Activated T-helper 2 cell treated with anti-CD3 and anti-CD28 coated beads, Interferon-gamma antibody, Interleukin-2, Interleukin-4, amounts not matched to agents 10 μg/mL and 5 μg/mL and 100 μg/mL, durations not matched to agents 14 hours and 24 hours and 36 hours (primary cell): ENCODE measurements at regions not wholly inside any gene's neighbourhood (a gene's known extent, or its start where the extent isn't known, plus 50 kb on each side); places are given as distances from the start of the nearest gene placed in this dataset.

Experiments
- DNase-seq: peaks from one replicate; pipeline ENCODE4 v3.0.0; 2021; ENCODE audit warnings: low spot score
- H3K27ac Mint-ChIP-seq: one replicate; pipeline ENCODE4 v1.8.0; 2021; ENCODE audit warnings: mixed read lengths
- H3K27me3 Mint-ChIP-seq: one replicate; pipeline ENCODE4 v1.8.0; 2021; ENCODE audit warnings: low read depth, mixed read lengths
- H3K36me3 Mint-ChIP-seq: one replicate; pipeline ENCODE4 v1.8.0; 2021; ENCODE audit warnings: low read depth, mixed read lengths
- H3K4me1 Mint-ChIP-seq: one replicate; pipeline ENCODE4 v1.8.0; 2021; ENCODE audit warnings: low read depth, mixed read lengths
- H3K4me3 Mint-ChIP-seq: one replicate; pipeline ENCODE4 v1.8.0; 2021; ENCODE audit warnings: low read depth, mild to moderate bottlenecking, moderate library complexity, mixed read lengths
- H3K9me3 Mint-ChIP-seq: one replicate; pipeline ENCODE4 v1.8.0; 2021; ENCODE audit warnings: mixed read lengths
- intact Hi-C: fragments of 100-400 bp; cut with micrococcal nuclease; formaldehyde crosslinking; loops from one replicate; pipeline ENCODE4 v1.15.1; 2023

DNA sequence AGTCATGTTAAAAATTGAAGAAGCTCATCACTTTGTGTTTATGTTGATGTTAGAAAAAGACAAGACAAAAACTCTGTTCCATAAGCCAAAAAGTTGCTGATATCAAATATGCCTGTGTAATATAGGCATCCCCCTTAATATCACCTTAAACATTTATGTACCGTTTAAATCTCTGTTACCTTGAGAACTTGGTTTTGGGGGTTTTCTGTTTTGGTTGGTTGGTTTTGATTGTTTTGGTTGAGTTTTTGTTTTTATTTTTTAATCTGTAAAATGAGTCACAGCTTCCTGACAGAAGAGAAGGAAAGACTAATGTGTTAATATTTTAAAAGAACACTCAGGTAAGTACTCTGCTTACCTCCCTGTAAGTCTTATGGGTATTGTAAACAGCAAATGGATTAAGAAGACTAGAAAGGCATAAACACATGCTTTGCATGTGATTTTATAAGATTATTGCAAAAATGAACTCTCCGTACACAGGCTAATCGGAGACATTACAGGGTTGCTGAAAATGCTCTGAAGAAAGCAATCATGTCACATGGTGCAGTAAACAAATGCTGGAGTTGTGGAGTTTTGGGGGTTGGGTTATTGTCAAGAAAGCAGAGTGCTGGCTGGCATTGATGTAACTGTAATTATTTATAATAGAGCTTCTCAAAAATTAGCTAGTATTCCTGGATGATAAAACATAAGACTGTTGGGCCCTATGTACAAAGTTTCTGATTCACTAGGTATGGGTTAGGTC, 69.5 kb upstream of the MBNL1 start:
- Mint-ChIP-seq H3K36me3 (no peaks in the 10 kb centered on the region), H3K27ac (peak overlapping the region; percentile 98), H3K4me1 (peaks cover 73% of the 10 kb centered on the region), H3K4me3 (peak overlapping the region; percentile 74), H3K27me3 (no peaks in the 10 kb centered on the region), H3K9me3 (no peaks in the 10 kb centered on the region)
- intact Hi-C loops = loop anchor here (1.0 to 10.0 kb wide), 3 partner anchors 10 to 1464 kb away; no protein-coding TSS in a partner anchor
- DNase-seq = no peak

DNA sequence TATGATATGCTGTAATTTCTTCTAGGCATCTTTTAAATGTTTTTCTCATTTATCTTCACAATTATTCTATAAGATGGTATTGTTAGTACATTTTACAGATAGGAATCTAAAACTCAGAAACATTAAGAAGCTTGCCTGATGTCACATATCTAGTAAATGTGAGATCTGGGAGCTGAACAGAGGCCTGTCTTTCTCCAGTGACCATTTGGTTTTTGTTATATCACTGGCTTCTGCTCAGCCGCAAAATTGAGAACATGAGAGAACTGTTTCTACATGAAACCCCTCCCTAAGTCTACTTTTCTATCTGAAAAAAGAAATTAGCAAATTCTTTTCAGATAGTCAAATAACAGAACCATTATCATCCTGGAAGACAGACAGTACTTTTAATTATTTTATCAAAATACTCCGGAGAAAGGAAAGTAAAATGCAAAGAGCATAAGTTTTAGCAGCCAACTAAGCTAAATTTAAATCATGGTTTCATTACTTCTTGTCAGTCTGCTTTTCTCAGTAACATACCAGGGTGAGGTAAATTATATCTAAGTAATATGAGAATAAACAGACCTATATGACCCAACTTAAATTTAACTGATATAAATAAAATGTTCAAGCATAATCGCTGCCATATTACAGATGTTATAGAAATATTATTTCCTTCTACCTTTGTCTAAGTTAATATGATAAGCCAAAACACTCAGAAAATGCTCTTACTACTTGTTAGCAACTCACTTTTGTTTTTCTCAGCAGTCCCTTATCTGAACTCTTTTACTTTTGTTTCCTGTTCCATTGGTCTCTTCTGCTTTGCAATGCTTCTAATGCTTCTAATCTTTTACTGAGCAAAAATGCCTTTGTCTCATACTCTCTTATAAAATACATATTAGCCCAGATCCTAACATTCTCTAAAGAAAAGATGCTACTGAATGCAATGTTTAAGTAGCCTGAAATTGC, 68.0 kb upstream of the MBNL1 start:
- Mint-ChIP-seq H3K9me3 (no peaks in the 10 kb centered on the region), H3K36me3 (no peaks in the 10 kb centered on the region), H3K27ac (peak overlapping the region; percentile 98), H3K4me1 (peaks cover 73% of the 10 kb centered on the region), H3K4me3 (peak overlapping the region; percentile 79), H3K27me3 (no peaks in the 10 kb centered on the region)
- DNase-seq = no peak
- intact Hi-C loops = loop anchor here (10.0 kb wide), 2 partner anchors 494 to 1436 kb away; partner anchors contain the start of gene SIAH2

DNA sequence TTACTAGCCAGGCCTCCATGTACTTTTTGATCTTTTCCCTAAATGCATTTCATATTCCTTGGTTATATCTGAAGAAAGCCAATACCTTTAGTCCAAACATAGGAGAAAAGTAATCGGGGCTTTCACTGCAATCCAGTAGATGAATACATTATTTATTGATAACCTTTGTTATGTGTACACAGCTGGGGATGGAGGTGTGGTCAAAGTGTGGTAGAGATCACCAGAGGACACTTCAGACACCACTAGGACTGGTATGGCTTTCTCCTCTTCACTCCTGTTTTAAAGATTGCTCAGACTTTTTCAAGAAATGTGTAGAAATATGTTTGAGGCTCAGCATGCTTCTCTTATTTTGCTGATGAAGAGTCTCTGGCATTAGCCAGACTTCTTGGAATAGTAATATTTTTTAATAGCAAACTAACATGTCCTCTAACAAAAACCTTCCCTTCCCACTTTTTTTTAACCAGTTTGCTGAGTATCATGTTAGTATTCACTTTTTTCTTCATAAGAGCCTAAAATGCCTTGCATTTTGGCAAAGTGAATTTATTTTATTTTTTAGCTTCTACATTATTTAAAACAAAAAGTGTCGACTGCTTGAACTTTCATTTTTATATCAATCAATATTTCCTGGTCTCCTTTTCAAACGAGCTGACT, 65.6 kb upstream of the MBNL1 start:
- intact Hi-C loops = loop anchor here (10.0 kb wide), 2 partner anchors 492 to 1438 kb away; partner anchors contain the start of gene SIAH2

DNA sequence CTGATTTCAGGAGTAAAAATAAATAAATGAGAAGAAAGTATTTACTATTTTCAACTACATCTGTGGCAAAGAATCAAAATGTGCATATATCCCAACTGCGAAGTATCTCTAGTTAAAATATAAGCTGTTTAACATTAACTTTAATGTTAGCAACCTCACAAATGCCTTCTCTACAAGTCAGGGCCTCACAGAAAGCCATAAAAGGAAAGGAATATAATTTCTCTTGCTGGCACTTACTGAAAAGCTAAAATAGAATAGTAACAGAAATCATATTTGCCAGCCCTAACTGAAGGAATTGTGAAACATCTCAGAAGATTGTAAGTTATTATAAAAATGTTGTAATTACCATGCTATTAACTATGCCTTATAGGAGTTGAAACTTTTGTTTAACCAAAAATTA, 65.1 kb upstream of the MBNL1 start:
- H3K4me1 Mint-ChIP-seq = peaks cover 72% of the 10 kb centered on the region
- peaks cover 5% of the 10 kb centered on the region for H3K9me3 Mint-ChIP-seq

More for the DNA sequence above, 65.6 kb upstream of the MBNL1 start:
- Mint-ChIP-seq H3K27me3 (no peaks in the 10 kb centered on the region), H3K4me3 (peak overlapping the region; percentile 86), H3K27ac (peak overlapping the region; percentile 89), H3K4me1 (peaks cover 72% of the 10 kb centered on the region), H3K36me3 (peaks cover 14% of the 10 kb centered on the region), H3K9me3 (peaks cover 5% of the 10 kb centered on the region)
- DNase-seq = no peak

DNA sequence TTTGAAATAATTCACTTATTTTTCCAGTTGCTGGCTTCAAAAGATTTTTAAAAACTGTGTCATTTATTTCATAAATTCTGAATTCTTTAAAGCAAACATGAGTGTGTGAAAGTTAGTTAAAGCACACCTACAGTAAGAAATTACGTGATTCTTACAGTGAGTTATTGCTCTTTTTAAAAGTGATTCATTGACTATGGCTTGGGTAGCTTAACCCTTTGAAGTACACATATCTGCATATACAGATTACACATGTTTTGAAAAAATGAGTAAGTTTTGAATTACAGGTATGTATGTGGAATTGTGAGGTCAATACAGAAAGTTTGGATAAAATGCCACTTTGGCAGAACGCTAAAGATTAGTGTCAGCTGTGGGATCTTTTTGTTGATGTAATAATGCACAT, 64.5 kb upstream of the MBNL1 start:
- DNase-seq = no peak
- H3K4me1 Mint-ChIP-seq = peaks cover 72% of the 10 kb centered on the region
- peak overlapping the region; percentile 67 for H3K27ac Mint-ChIP-seq
- H3K36me3 Mint-ChIP-seq = peaks cover 23% of the 10 kb centered on the region
- intact Hi-C loops = loop anchor here (10.0 kb wide), 2 partner anchors 491 to 1439 kb away; partner anchors contain the start of gene SIAH2
- no peaks in the 10 kb centered on the region for H3K27me3 Mint-ChIP-seq
- H3K4me3 Mint-ChIP-seq = peak overlapping the region; percentile 67
- peaks cover 8% of the 10 kb centered on the region for H3K9me3 Mint-ChIP-seq

More for the DNA sequence above, 65.1 kb upstream of the MBNL1 start:
- peaks cover 18% of the 10 kb centered on the region for H3K36me3 Mint-ChIP-seq
- no peak for DNase-seq
- H3K27me3 Mint-ChIP-seq = no peaks in the 10 kb centered on the region
- H3K4me3 Mint-ChIP-seq = peak overlapping the region; percentile 86
- peak overlapping the region; percentile 89 for H3K27ac Mint-ChIP-seq
- intact Hi-C loops = loop anchor here (10.0 kb wide), 2 partner anchors 491 to 1439 kb away; partner anchors contain the start of gene SIAH2

DNA sequence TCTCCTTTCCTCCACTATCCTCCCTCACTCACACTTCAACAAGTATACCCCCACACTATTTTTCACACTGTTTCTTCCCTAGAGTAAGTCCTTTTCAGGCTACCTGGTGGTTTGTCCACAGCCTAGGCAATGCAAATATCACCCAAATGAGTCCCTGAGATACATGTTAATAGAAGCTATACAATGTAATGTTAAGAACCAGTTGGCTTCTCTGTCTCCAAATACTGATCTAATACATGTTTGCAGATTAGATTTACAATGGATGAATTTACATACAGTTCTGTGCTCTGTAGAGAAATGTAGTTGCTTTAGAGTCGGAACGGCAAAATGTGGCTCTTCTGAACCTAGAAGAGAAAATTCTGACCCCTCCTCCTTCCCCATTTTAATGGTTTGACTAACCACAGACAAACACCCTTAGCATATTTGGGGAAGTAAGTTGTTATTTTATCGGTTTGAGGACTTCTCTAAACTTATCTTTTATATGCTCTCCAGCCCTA, 63.6 kb upstream of the MBNL1 start:
- peaks cover 8% of the 10 kb centered on the region for H3K9me3 Mint-ChIP-seq
- no peaks in the 10 kb centered on the region for H3K27me3 Mint-ChIP-seq
- peaks cover 73% of the 10 kb centered on the region for H3K4me1 Mint-ChIP-seq
- peak overlapping the region; percentile 88 for H3K27ac Mint-ChIP-seq
- intact Hi-C loops = loop anchor here (5.0 to 10.0 kb wide), 5 partner anchors 117 to 1440 kb away; partner anchors contain the start of genes RAP2B and SIAH2
- peaks cover 23% of the 10 kb centered on the region for H3K36me3 Mint-ChIP-seq
- H3K4me3 Mint-ChIP-seq = peak overlapping the region; percentile 86
- no peak for DNase-seq

DNA sequence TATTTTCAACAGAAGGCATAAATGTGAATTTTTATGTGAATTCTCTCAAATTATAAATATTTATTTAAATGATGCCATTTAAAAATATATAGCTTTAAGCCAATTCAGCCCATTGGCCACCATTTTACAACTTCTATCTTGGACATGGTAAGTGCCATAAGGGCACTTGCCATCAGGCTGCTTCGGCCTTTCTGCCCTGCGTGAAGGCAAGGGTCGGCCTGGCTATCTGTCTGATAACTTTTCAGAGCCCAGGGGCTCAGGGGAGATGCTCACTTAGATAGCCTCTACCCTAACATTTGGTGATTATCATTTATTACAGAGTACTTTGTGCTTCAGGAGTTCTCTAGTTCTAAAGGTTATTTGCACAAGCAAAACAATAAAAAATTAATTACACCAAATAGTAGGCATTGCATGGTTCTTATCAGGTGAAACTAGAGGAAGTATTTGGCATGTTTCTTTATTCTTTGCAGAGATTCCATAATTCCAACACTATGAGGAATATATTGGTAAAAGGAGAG, 62.4 kb upstream of the MBNL1 start:
- H3K27me3 Mint-ChIP-seq = no peaks in the 10 kb centered on the region
- intact Hi-C loops = loop anchor here (5.0 to 10.0 kb wide), 5 partner anchors 116 to 1442 kb away; partner anchors contain the start of genes RAP2B and SIAH2
- H3K9me3 Mint-ChIP-seq = peaks cover 8% of the 10 kb centered on the region
- DNase-seq = no peak
- peaks cover 23% of the 10 kb centered on the region for H3K36me3 Mint-ChIP-seq
- peaks cover 69% of the 10 kb centered on the region for H3K4me1 Mint-ChIP-seq
- H3K4me3 Mint-ChIP-seq = peak overlapping the region; percentile 86
- no peak overlapping the region for H3K27ac Mint-ChIP-seq

DNA sequence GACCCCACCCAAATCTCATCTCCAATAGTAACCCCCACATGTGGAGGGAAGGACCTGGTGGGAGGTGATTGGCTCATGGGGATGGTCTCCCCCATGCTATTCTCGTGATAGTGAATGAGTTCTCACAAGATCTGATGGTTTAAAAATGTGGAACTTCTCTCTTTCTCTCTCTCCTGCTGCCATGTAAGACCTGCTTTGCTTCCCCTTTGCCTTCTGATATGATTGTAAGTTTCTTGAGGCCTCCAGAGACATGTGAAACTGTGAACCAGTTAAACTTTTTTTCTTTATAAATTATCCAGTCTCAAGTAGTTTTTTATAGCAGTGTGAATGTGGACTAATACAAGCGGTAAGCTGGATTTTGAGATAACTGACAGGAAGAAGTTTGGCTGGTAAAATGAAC, 60.3 kb upstream of the MBNL1 start:
- Mint-ChIP-seq H3K4me3 (no peak overlapping the region), H3K4me1 (peaks cover 68% of the 10 kb centered on the region), H3K27ac (peak overlapping the region; percentile 71), H3K36me3 (peaks cover 23% of the 10 kb centered on the region), H3K9me3 (peaks cover 8% of the 10 kb centered on the region), H3K27me3 (no peaks in the 10 kb centered on the region)
- intact Hi-C loops = loop anchor here (2.0 to 10.0 kb wide), 7 partner anchors 16 to 1444 kb away; partner anchors contain the start of genes RAP2B and SIAH2
- DNase-seq = no peak

DNA sequence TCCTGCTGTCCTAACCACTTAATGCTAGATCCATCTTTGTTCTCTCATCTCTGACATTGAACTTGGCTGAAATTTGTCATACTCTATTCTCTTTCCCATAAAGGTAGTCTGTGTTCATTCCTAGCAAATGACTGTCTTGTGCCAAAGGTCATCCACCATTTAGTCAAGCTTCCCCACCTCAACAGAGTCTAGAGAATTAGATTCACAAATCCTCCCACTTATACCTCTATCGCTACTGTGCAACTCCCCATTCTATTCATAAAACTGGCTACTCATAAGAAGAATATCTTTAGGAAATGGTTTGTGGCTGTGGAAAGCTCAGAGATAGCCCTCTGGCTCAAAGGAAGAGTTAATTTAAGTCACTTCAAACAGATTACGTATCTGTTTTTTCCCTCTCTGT, 59.7 kb upstream of the MBNL1 start:
- Mint-ChIP-seq H3K27me3 (no peaks in the 10 kb centered on the region), H3K36me3 (peaks cover 23% of the 10 kb centered on the region), H3K27ac (peak overlapping the region; percentile 71), H3K4me1 (peaks cover 71% of the 10 kb centered on the region), H3K9me3 (peaks cover 8% of the 10 kb centered on the region), H3K4me3 (peak overlapping the region; percentile 6)
- intact Hi-C loops = loop anchor here (1.0 to 10.0 kb wide), 13 partner anchors 10 to 1444 kb away; partner anchors contain the start of genes RAP2B and SIAH2
- no peak for DNase-seq

DNA sequence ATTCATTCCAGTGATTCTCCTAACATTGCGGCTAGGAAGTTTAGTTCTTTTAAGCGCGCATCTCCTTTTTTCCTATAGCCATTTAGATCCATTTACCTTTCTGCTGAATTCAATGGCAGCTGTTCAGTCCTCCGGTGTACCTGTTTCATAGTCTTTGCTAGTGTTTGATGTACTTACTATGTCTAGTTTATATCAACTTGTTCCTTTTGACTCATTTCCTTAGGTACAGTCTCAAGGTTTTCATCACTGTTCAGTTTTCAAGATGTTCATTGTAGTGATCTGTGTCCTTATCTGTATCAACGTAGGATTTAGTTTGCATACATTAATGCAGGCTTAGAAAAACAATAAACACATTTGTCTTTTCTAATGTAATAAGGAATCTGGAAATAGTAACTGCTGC, 59.0 kb upstream of the MBNL1 start:
- H3K27me3 Mint-ChIP-seq = no peaks in the 10 kb centered on the region
- intact Hi-C loops = loop anchor here (1.0 to 10.0 kb wide), 13 partner anchors 10 to 1445 kb away; partner anchors contain the start of genes RAP2B and SIAH2
- H3K4me1 Mint-ChIP-seq = peaks cover 71% of the 10 kb centered on the region
- H3K27ac Mint-ChIP-seq = peak overlapping the region; percentile 71
- no peak for DNase-seq
- H3K9me3 Mint-ChIP-seq = peaks cover 8% of the 10 kb centered on the region
- H3K36me3 Mint-ChIP-seq = peaks cover 23% of the 10 kb centered on the region
- peak overlapping the region; percentile 15 for H3K4me3 Mint-ChIP-seq

DNA sequence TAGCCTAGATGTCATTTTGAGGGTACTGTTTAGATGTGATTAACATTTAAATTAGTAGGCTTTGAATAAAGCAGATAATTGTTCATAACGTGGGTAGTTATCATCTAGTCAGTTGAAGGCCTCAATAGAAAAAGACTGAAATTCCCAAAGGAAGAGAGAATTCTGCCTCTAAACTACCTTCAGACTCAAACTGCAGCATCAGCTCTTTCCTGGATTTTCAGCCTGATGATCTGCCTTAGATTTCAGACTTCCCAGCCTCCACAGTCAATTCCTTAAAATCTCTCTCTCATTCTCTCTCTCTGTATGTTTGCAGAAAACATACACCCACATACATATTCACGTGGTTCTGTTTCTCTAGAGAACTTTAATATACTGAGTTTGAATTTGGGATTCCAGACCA, 58.0 kb upstream of the MBNL1 start:
- peaks cover 8% of the 10 kb centered on the region for H3K9me3 Mint-ChIP-seq
- peaks cover 67% of the 10 kb centered on the region for H3K4me1 Mint-ChIP-seq
- H3K27ac Mint-ChIP-seq = no peak overlapping the region
- no peak overlapping the region for H3K4me3 Mint-ChIP-seq
- peaks cover 23% of the 10 kb centered on the region for H3K36me3 Mint-ChIP-seq
- intact Hi-C loops = no loop called here
- H3K27me3 Mint-ChIP-seq = no peaks in the 10 kb centered on the region
- DNase-seq = no peak
